ENCODE measurements at regions not wholly inside any gene's neighbourhood (a gene's known extent, or its start where the extent isn't known, plus 50 kb on each side); places are given as distances from the start of the nearest gene placed in this dataset.

GRCh38 chr1:218526198-218526580, 181.1 kb downstream of the TGFB2 start:
- Histone ChIP-seq H3K9ac (no peak overlapping the region), H3K79me2 (ENCODE audit: insufficient read depth, low read depth) (no peaks in the 10 kb centered on the region), H3K4me1 (ENCODE audit: low read depth, poor library complexity, severe bottlenecking) (no peaks in the 10 kb centered on the region), H3K4me3 (IDR thresholded peaks at IDR 0.05; ENCODE audit: insufficient read depth, low read depth, low read length) (no peak overlapping the region), H3K27me3 (ENCODE audit: insufficient read depth, low read depth) (no peaks in the 10 kb centered on the region), H3K27ac (no peak overlapping the region), H2AFZ (ENCODE audit: low read depth) (no peak overlapping the region), H4K20me1 (ENCODE audit: insufficient read depth) (no peaks in the 10 kb centered on the region), H3K4me2 (no peak overlapping the region), H3K36me3 (ENCODE audit: insufficient read depth) (no peaks in the 10 kb centered on the region)
- TF ChIP-seq CTCF (conservative IDR thresholded peaks at IDR 0.05; ENCODE audit: low read depth, low read length), result no peak

DNA sequence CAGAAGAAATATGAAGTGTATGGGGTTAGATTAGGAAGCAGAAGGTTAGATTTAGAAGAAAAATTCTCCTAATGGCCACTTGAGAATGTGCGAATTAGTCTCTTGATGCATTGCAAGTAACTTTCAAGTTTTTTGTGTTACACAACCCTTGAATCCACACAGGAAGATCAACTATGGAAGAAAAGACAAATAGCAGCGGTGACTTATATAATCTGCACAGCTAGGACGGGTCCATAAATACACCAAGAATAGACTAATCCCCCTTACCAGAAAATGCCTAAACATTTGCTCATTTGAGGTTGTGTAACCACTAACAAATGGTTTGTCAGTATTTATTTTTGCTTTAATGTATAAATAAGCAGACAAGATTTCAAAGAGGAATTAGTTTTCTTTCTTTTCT, 182.6 kb downstream of the TGFB2 start:
- Histone ChIP-seq H3K27ac (no peak overlapping the region), H3K27me3 (ENCODE audit: insufficient read depth, low read depth) (no peaks in the 10 kb centered on the region), H4K20me1 (ENCODE audit: insufficient read depth) (no peaks in the 10 kb centered on the region), H3K4me1 (ENCODE audit: low read depth, poor library complexity, severe bottlenecking) (no peaks in the 10 kb centered on the region), H3K9ac (no peak overlapping the region), H3K4me3 (IDR thresholded peaks at IDR 0.05; ENCODE audit: insufficient read depth, low read depth, low read length) (no peak overlapping the region), H3K79me2 (ENCODE audit: insufficient read depth, low read depth) (no peaks in the 10 kb centered on the region), H2AFZ (ENCODE audit: low read depth) (no peak overlapping the region), H3K4me2 (no peak overlapping the region), H3K36me3 (ENCODE audit: insufficient read depth) (no peaks in the 10 kb centered on the region)
- no peak for TF ChIP-seq CTCF (conservative IDR thresholded peaks at IDR 0.05; ENCODE audit: low read depth, low read length)

GRCh38 chr1:218529646-218530300, 184.6 kb downstream of the TGFB2 start:
- H3K27ac ChIP-seq, result no peak overlapping the region
- H3K4me2 ChIP-seq, result no peak overlapping the region
- no peak overlapping the region for H2AFZ ChIP-seq (ENCODE audit: low read depth)
- no peaks in the 10 kb centered on the region for H3K27me3 ChIP-seq (ENCODE audit: insufficient read depth, low read depth)
- no peaks in the 10 kb centered on the region for H3K36me3 ChIP-seq (ENCODE audit: insufficient read depth)
- no peaks in the 10 kb centered on the region for H4K20me1 ChIP-seq (ENCODE audit: insufficient read depth)
- no peak overlapping the region for H3K4me3 ChIP-seq (IDR thresholded peaks at IDR 0.05; ENCODE audit: insufficient read depth, low read depth, low read length)
- TF ChIP-seq CTCF (conservative IDR thresholded peaks at IDR 0.05; ENCODE audit: low read depth, low read length), result no peak
- H3K9ac ChIP-seq, result no peak overlapping the region
- no peaks in the 10 kb centered on the region for H3K79me2 ChIP-seq (ENCODE audit: insufficient read depth, low read depth)
- H3K4me1 ChIP-seq (ENCODE audit: low read depth, poor library complexity, severe bottlenecking), result no peaks in the 10 kb centered on the region

GRCh38 chr1:218531936-218532335, 186.8 kb downstream of the TGFB2 start:
- H3K4me3 ChIP-seq (IDR thresholded peaks at IDR 0.05; ENCODE audit: insufficient read depth, low read depth, low read length), result no peak overlapping the region

More at GRCh38 chr1:218531936-218532335, 186.8 kb downstream of the TGFB2 start:
- no peak overlapping the region for H2AFZ ChIP-seq (ENCODE audit: low read depth)
- no peaks in the 10 kb centered on the region for H3K27me3 ChIP-seq (ENCODE audit: insufficient read depth, low read depth)
- H3K27ac ChIP-seq, result no peak overlapping the region
- no peaks in the 10 kb centered on the region for H3K79me2 ChIP-seq (ENCODE audit: insufficient read depth, low read depth)
- no peaks in the 10 kb centered on the region for H4K20me1 ChIP-seq (ENCODE audit: insufficient read depth)
- H3K36me3 ChIP-seq (ENCODE audit: insufficient read depth), result no peaks in the 10 kb centered on the region
- H3K4me1 ChIP-seq (ENCODE audit: low read depth, poor library complexity, severe bottlenecking), result no peaks in the 10 kb centered on the region
- H3K4me2 ChIP-seq, result no peak overlapping the region
- H3K9ac ChIP-seq, result no peak overlapping the region
- no peak for TF ChIP-seq CTCF (conservative IDR thresholded peaks at IDR 0.05; ENCODE audit: low read depth, low read length)

Measured in KMS-11 (cell line).